ENCODE measurements at regions not wholly inside any gene's neighbourhood (a gene's known extent, or its start where the extent isn't known, plus 50 kb on each side); places are given as distances from the start of the nearest gene placed in this dataset.

DNA sequence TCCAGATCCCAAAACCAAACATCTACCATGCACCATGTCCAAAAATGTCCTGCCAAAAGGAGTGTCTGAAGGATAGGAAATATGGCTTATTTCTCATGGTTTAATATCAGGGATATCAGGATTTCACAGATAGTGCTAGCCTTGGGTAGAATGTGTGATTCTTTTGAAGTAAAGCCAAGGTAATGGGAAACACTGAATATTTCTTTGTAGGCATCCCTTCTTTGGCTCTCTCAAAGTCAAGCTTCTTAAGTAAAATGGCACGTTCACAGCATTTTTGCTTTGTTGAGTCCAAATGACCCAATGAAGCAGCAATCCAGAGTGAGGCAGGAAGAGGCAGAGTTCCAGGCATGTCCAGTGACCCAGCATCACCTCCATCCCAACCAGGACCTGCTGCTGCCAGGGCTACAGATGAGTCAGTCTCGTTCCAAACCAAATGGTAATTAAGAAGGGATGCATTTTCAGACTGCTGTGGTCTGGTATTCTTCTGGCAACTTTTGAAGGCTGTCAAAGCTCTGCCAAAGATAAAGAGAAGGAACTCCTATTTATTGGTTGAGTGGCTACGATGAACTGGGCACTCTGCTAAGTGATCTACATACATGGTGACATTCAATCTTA is 678.8 kb upstream of the KLF4 start:
- TF ChIP-seq, protein P1, sequence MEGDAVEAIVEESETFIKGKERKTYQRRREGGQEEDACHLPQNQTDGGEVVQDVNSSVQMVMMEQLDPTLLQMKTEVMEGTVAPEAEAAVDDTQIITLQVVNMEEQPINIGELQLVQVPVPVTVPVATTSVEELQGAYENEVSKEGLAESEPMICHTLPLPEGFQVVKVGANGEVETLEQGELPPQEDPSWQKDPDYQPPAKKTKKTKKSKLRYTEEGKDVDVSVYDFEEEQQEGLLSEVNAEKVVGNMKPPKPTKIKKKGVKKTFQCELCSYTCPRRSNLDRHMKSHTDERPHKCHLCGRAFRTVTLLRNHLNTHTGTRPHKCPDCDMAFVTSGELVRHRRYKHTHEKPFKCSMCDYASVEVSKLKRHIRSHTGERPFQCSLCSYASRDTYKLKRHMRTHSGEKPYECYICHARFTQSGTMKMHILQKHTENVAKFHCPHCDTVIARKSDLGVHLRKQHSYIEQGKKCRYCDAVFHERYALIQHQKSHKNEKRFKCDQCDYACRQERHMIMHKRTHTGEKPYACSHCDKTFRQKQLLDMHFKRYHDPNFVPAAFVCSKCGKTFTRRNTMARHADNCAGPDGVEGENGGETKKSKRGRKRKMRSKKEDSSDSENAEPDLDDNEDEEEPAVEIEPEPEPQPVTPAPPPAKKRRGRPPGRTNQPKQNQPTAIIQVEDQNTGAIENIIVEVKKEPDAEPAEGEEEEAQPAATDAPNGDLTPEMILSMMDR (IDR thresholded peaks at IDR 0.05): no peak
- no peak for TF ChIP-seq ZFX (IDR thresholded peaks at IDR 0.05; ENCODE audit: borderline replicate concordance)

Data from 22Rv1 (cell line).